ENCODE measurements at regions not wholly inside any gene's neighbourhood (a gene's known extent, or its start where the extent isn't known, plus 50 kb on each side); places are given as distances from the start of the nearest gene placed in this dataset.

DNA sequence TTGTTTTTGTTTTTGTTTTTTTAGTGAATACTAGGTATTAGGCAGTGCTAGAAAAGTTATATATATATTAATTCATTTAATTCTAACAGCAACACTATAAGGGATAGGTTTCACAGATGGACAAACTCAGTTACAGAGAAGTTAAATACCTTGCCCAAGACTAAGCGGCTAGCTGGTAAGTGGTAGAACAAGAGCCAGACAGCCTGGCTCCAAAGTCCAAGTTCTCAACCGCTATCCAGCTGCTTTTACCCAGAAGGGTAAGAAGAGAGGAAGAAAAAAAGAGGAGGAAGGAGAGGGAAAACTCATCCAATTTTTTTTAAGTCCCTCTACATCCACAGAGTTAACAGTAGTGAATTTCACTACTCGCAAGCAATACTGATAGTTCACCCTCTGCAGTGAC lies 217.0 kb downstream of the SPRY2 start:
- TF ChIP-seq, protein P1, sequence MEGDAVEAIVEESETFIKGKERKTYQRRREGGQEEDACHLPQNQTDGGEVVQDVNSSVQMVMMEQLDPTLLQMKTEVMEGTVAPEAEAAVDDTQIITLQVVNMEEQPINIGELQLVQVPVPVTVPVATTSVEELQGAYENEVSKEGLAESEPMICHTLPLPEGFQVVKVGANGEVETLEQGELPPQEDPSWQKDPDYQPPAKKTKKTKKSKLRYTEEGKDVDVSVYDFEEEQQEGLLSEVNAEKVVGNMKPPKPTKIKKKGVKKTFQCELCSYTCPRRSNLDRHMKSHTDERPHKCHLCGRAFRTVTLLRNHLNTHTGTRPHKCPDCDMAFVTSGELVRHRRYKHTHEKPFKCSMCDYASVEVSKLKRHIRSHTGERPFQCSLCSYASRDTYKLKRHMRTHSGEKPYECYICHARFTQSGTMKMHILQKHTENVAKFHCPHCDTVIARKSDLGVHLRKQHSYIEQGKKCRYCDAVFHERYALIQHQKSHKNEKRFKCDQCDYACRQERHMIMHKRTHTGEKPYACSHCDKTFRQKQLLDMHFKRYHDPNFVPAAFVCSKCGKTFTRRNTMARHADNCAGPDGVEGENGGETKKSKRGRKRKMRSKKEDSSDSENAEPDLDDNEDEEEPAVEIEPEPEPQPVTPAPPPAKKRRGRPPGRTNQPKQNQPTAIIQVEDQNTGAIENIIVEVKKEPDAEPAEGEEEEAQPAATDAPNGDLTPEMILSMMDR (IDR thresholded peaks at IDR 0.05 in 8 of 11, conservative IDR thresholded peaks at IDR 0.05 in 3 of 11): no peak
- no peak for TF ChIP-seq POLR2A (IDR thresholded peaks at IDR 0.05)
- no peak for TF ChIP-seq POLR2AphosphoS5 (IDR thresholded peaks at IDR 0.05)

Data from spleen (tissue), 7 donors.